HepG2 (cell line): ENCODE measurements at regions not wholly inside any gene's neighbourhood (a gene's known extent, or its start where the extent isn't known, plus 50 kb on each side); places are given as distances from the start of the nearest gene placed in this dataset.

Source experiments
- ATAC-seq: fragments of 200-7000 bp; cut with Tn5 transposase; 3 replicates; pipeline ENCODE4 v1.9.1; 2020; ENCODE audit warnings: mild to moderate bottlenecking, moderate library complexity
- BruUV-seq: library from RNA; stranded (reverse); fragments of 400-500 nt; replicated peaks from 2 replicates; lab custom pipeline; 2021; lab: Mats Ljungman, UMichigan
- CTCF ChIA-PET: fragments of 300-600 bp; formaldehyde crosslinking; extraction: SDS; loops from one replicate; lab custom pipeline; 2021; ENCODE audit warnings: low total read pairs, inconsistent platforms, low intra/inter-chr PET ratio; lab: Yijun Ruan, JAX
- POLR2A ChIA-PET: fragments of 350-600 bp; sonication (Branson Sonifier 250); formaldehyde crosslinking; loops from one replicate; lab custom pipeline; 2020; ENCODE audit warnings: antibody characterized with exemption, inconsistent platforms; lab: Yijun Ruan, JAX
- DNase-seq: peaks from one replicate; pipeline ENCODE4 v3.0.0-alpha.2; 2015; ENCODE audit warnings: low spot score
- FAIRE-seq: peaks from 3 replicates; lab custom pipeline; 2011; peaks lifted over from hg19 to GRCh38; lab: Jason Lieb, UNC
- H2AFZ ChIP-seq: one replicate; pipeline ENCODE4 v1.6.1; 2011; ENCODE audit warnings: low read length, inconsistent platforms
- H3K27ac ChIP-seq: fragments of 300-600 bp; 3 replicates; pipeline ENCODE4 v1.8.0; 2011; ENCODE audit warnings: mixed run types, mild to moderate bottlenecking, mixed read lengths, low read length, inconsistent platforms; ENCODE audit not compliant: insufficient read depth; ENCODE audit errors: extremely low read length
- H3K27me3 ChIP-seq, 2 experiments: fragments of 200-600 bp in 1 of 2; 2 replicates in 1 of 2; 3 replicates in 1 of 2; pipeline versions ENCODE4 v1.6.0 to v1.8.0; 2011; ENCODE audit warnings: low read length in 2 of 2, mild to moderate bottlenecking in 2 of 2, moderate library complexity in 2 of 2, inconsistent platforms in 1 of 2; ENCODE audit not compliant: insufficient read depth in 2 of 2, control insufficient read depth in 1 of 2
- H3K36me3 ChIP-seq, 2 experiments: fragments of 200-600 bp in 1 of 2; replicated peaks in 1 of 2; 2 replicates in 1 of 2; 3 replicates in 1 of 2; pipeline versions ENCODE4 v1.5.1 to v1.8.0; 2011; ENCODE audit warnings: low read length in 2 of 2, inconsistent platforms in 1 of 2; ENCODE audit not compliant: insufficient read depth in 2 of 2, control insufficient read depth in 1 of 2
- H3K4me1 ChIP-seq: 2 replicates; pipeline ENCODE4 v1.5.1; 2012; ENCODE audit warnings: low read length, inconsistent platforms; ENCODE audit not compliant: insufficient read depth
- H3K4me2 ChIP-seq: 2 replicates; pipeline ENCODE4 v1.6.0; 2011; ENCODE audit warnings: low read depth, low read length, inconsistent platforms
- H3K4me3 ChIP-seq, 3 experiments: fragments of 200-600 bp in 1 of 3; sonication (generic), shearing (Covaris generic) in 1 of 3; replicated peaks in 1 of 3; 2 replicates each; pipeline ENCODE4 v1.5.1; 2011 to 2016; ENCODE audit warnings: low read length in 3 of 3, inconsistent platforms in 2 of 3, low read depth in 2 of 3, mild to moderate bottlenecking in 2 of 3, control low read depth in 1 of 3, mixed read lengths in 1 of 3; ENCODE audit not compliant: insufficient read depth in 1 of 3
- H3K79me2 ChIP-seq: one replicate; pipeline ENCODE4 v1.6.1; 2011; ENCODE audit warnings: low read length, inconsistent platforms; ENCODE audit not compliant: insufficient read depth
- H3K9ac ChIP-seq: 2 replicates; pipeline ENCODE4 v1.6.0; 2011; ENCODE audit warnings: mild to moderate bottlenecking, low read depth, low read length, inconsistent platforms; ENCODE audit not compliant: insufficient read depth
- H3K9me3 ChIP-seq: 2 replicates; pipeline ENCODE4 v1.5.1; 2012; ENCODE audit warnings: mild to moderate bottlenecking, low read length
- H4K20me1 ChIP-seq: 2 replicates; pipeline ENCODE4 v1.6.0; 2011; ENCODE audit warnings: inconsistent platforms, mild to moderate bottlenecking, low read length, moderate library complexity; ENCODE audit not compliant: insufficient read depth
- PRDM15 ChIP-seq: sonication (generic); formaldehyde crosslinking; IDR thresholded peaks from 2 replicates; pipeline ENCODE4 v1.4.0; 2020; ENCODE audit warnings: missing genetic modification reagents
- SIN3B ChIP-seq: fragments of 150-350 bp; IDR thresholded peaks from 2 replicates; pipeline ENCODE4 v1.6.1; 2014; ENCODE audit warnings: low read length
- STAG1 ChIP-seq: sonication (generic); formaldehyde crosslinking; IDR thresholded peaks from 2 replicates; pipeline ENCODE4 v1.4.0; 2020; ENCODE audit warnings: missing genetic modification reagents
- ZBTB37 ChIP-seq: sonication (generic); formaldehyde crosslinking; IDR thresholded peaks from 2 replicates; pipeline ENCODE4 v1.4.0; 2020; ENCODE audit warnings: mild to moderate bottlenecking, missing genetic modification reagents
- ZNF337 ChIP-seq: sonication (generic); formaldehyde crosslinking; IDR thresholded peaks from 2 replicates; pipeline ENCODE4 v1.5.1; 2020; ENCODE audit warnings: missing genetic modification reagents, low read depth, mild to moderate bottlenecking, borderline replicate concordance
- ZNF543 ChIP-seq: sonication (generic); formaldehyde crosslinking; IDR thresholded peaks from 2 replicates; pipeline ENCODE4 v1.4.0; 2020; ENCODE audit warnings: mild to moderate bottlenecking, missing genetic modification reagents
- ZNF546 ChIP-seq: sonication (generic); formaldehyde crosslinking; conservative IDR thresholded peaks from 2 replicates; pipeline ENCODE4 v1.8.1; 2023; ENCODE audit warnings: mild to moderate bottlenecking, missing genetic modification reagents
- ZNF781 ChIP-seq: sonication (generic); formaldehyde crosslinking; IDR thresholded peaks from 2 replicates; pipeline ENCODE4 v1.5.1; 2020; ENCODE audit warnings: borderline replicate concordance, mild to moderate bottlenecking, missing genetic modification reagents; ENCODE audit errors: not compliant biosample characterization
- WGBS: methylation state at CpG from one replicate; pipeline ENCODE4 v1.1.6; 2017; ENCODE audit warnings: low lambda C conversion rate; 5-methylcytosine and 5-hydroxymethylcytosine counted together
- in situ Hi-C: cut with HindIII; loops from 2 replicates; pipeline ENCODE4 v1.10.0; 2017; ENCODE audit warnings: low pct_unique_long_range_greater_than_20kb; ENCODE audit not compliant: extremely low pct_ligation_motif_present
- intact Hi-C: fragments of 100-400 bp; cut with micrococcal nuclease; formaldehyde crosslinking; loops from one replicate; pipeline ENCODE4 v1.10.0; 2022; ENCODE audit not compliant: unreplicated experiment

- Histone ChIP-seq H3K36me3 (no peaks in the 10 kb centered on the region), H3K27me3 (peaks cover 0 to 12% of the 10 kb centered on the region in 2 experiments; a peak in 3 of 5 replicates), H3K4me2 (no peak overlapping the region), H3K4me1 (no peaks in the 10 kb centered on the region), H4K20me1 (no peaks in the 10 kb centered on the region), H3K9ac (no peak overlapping the region), H2AFZ (no peak overlapping the region), H3K79me2 (no peaks in the 10 kb centered on the region), H3K27ac (no peak overlapping the region), H3K9me3 (no peaks in the 10 kb centered on the region), H3K4me3 (no peak overlapping the region)
- ChIA-PET CTCF (no interaction called here), POLR2A (no interaction called here)
- TF ChIP-seq ZNF337, result no peak
- TF ChIP-seq ZBTB37 (CRISPR knock-in tag), result no peak
- no peak for TF ChIP-seq ZNF546 (CRISPR knock-in tag)
- FAIRE-seq (no peak), DNase-seq (no peak), ATAC-seq (no peak)
- no TSS peak for BruUV-seq
- intact Hi-C loops (no loop called here), in situ Hi-C loops (no loop called here)
- 57% methylated on average over 14 of the region's 22 CpGs for WGBS
Measured at GRCh38 chr10:124293616-124294449, 124.9 kb downstream of the OAT start.

- WGBS, result 46% methylated on average over 11 of the region's 17 CpGs
Measured at GRCh38 chr10:124292911-124293615, 125.7 kb downstream of the OAT start.

More at GRCh38 chr10:124292911-124293615, 125.7 kb downstream of the OAT start:
- in situ Hi-C loops (no loop called here), intact Hi-C loops (no loop called here)
- H3K27me3 ChIP-seq, result peaks cover 0 to 16% of the 10 kb centered on the region in 2 experiments; a peak in 3 of 5 replicates
- H3K9me3 ChIP-seq, result no peaks in the 10 kb centered on the region
- H3K9ac ChIP-seq, result no peak overlapping the region
- no peaks in the 10 kb centered on the region for H3K36me3 ChIP-seq
- no peak overlapping the region for H3K4me3 ChIP-seq
- FAIRE-seq (no peak), ATAC-seq (no peak), DNase-seq (no peak)
- H3K79me2 ChIP-seq, result no peaks in the 10 kb centered on the region
- H3K27ac ChIP-seq, result no peak overlapping the region
- no peak overlapping the region for H2AFZ ChIP-seq
- ChIA-PET POLR2A (no interaction called here), CTCF (no interaction called here)
- TF ChIP-seq ZNF543 (CRISPR knock-in tag), result no peak
- TF ChIP-seq SIN3B, result no peak
- no peak for TF ChIP-seq STAG1 (CRISPR knock-in tag)
- TF ChIP-seq PRDM15 (CRISPR knock-in tag), result no peak
- TF ChIP-seq ZNF781 (CRISPR knock-in tag), result no peak
- no peaks in the 10 kb centered on the region for H4K20me1 ChIP-seq
- no peaks in the 10 kb centered on the region for H3K4me1 ChIP-seq
- no TSS peak for BruUV-seq
- H3K4me2 ChIP-seq, result no peak overlapping the region
